Stimulated activated CD4-positive, alpha-beta T cell treated with anti-CD3 and anti-CD28 coated beads, Interleukin-15, amount 100 ng/mL, for 24 hours (primary cell): ENCODE measurements at regions not wholly inside any gene's neighbourhood (a gene's known extent, or its start where the extent isn't known, plus 50 kb on each side); places are given as distances from the start of the nearest gene placed in this dataset.
"Not testable (repeated sequence)": the region's sequence is repeated elsewhere in the genome, so short reads cannot be mapped to it uniquely, and the experiment has no call there.

Source experiments
- DNase-seq: peaks from one replicate; pipeline ENCODE4 v3.0.0-alpha.2; 2020

DNA sequence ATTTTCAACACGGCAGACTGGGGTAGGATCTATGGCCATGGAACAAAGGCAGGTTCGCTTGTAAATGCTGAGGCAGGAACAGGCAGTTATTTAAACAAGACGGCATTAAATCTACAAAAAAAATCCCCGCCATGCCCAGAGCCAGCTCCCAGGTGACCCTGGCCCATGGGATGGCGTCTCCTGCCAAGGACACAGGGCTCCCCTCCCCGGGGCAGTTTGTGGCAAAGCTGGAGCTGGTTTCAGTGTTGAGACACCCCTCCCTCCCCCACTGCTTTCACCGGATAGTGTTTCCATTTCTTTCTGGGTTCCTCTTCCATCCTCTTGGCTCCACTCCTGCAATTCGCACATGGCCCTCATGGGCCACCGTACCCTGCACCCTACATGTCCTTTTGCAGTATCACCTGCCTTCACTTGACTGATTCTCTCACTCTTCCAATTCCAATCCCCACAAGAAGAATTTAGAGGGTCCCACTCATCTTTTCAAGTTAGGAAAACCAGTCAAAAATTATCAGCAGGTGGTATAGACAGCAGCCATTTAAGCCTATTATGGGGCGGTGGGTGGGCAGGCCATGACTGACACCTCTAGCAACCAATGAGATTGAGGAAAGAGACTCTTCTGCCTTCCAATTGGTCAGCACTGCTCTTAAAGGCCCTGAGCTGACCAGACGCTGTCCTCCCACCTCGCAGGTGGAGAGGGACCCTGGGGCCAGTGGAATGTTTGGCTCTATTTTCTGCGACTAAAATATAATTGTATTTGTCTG, 52.0 kb downstream of the OLIG1 start:
- DNase-seq: no peak

- DNase-seq: no peak
Measured at GRCh38 chr21:33122507-33122906, 52.6 kb downstream of the OLIG1 start.

- DNase-seq: no peak
Measured at GRCh38 chr21:33123374-33124123, 53.6 kb downstream of the OLIG1 start.

GRCh38 chr21:33124889-33125288, 54.9 kb downstream of the OLIG1 start:
- DNase-seq: no peak

DNA sequence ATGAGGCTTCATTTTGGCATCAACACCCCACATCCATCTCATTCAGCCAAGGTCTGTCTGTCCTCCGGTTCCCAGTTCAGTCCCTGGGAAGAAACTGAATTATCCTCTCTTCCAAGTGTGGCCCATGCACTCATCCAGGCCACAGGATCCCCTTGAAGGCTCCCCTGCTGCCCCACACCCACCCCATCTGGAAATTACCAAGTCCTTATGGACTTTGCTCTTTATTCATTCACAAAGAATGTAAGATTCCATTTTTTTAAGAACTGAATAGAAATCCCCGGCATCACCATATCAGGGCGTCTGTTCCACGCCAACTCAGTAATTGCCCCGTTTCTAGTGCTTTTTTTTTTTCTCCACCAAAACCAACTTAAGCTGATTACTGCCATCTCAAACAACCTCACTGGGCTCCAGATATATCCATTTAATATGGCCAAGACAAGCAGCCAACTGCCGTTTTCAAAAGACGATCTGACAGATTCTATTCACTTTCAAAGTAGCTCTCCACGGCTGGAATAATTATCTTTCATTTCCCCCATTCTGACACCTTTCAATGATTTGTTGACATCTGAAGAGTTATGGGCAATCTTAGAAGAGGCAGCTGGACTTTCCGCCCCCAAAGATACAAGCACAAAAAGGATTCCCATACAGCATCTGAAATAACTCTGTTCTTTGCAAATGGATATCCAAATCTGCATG, 55.9 kb downstream of the OLIG1 start:
- DNase-seq: no peak

DNA sequence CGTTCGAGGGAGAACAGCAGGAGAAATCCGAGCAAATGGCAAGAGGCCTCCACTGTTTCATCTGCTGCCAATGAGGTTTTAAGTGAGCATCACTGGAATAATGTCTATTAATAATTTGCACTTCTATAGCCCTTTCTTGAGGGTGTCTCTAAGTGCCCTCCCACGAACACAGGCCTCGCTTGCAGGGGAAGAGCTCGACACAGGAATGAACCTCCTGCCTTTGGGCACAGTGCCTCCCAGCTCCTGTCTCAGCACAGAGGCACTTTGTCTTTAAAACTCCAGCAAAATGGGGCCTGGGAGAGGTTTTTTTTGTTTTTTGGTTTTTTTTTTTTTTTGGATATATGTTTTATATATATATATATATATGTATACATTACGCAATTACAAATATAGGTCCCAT, 56.6 kb downstream of the OLIG1 start:
- DNase-seq: no peak

DNA sequence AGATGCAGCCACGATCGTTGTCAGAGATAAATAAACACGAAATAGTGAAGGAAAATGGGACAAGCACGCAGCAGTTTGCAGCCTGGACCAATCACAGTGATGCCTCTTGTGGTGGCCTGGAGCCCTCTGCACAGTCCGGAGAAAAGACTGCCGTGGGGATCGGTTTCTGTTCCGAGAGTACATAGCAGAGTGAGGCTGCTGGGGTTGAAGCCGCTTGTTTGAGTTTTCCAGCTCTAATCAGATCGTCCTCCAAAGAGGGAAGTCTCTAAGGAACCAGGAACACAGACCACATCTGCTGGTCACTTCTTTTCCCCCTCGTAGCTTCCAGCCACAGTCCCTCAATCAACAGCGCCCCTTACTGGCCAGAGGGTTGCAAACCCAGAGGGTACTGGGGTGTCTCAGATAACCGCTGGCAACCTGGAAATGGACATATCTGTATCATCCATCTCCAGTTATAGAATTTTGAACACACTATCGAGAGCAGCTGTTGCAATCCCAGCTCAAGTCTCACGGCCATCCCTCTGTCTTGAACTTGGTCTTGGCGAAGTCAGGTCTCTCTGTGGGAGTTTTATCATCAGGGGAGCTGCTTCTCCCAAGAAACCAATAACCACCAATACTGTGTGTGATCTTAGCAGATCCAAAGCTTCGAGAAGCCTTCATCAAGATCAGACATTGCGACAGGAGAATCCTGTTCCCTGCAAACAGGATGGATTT, 57.4 kb downstream of the OLIG1 start:
- peak; percentile 74 for DNase-seq

DNA sequence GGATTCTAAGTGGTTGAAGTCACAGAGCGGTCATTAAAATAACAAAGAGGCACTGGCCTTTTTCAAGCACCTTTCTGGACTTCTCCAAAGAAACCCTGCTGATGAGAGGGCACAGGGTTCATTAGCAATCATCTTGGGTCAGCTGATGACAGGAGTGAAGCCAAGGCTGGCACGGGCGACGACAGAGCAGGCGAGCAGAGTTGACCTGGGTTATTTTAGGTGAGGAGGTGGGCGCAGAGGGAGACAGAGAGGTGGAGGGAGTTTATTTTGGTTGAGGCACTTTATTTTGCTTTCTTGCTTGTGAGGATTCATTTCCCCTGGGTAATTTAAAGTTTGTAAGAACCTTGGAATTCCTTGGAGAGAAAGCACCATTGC, 57.9 kb downstream of the OLIG1 start:
- no peak for DNase-seq

DNA sequence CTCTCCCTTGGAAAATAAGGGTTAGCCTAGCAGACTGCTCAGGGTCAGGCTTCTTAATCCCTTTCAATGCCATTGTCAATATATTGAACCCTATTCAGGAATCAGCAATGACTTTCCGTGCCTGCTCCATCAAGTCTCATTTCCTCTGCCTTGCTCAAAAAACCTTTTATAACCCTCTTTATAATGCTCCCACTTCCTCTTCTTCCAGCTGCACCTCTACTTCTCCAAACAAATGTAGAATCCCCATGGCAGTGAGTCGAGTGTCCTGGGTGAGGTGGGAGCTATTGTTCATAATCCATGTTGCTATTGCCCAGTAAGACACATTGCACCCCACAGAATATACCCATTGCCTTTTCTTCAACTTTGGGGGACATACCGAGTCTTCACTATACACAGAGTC, 58.6 kb downstream of the OLIG1 start:
- no peak for DNase-seq

GRCh38 chr21:33132054-33132453, 62.1 kb downstream of the OLIG1 start:
- no peak for DNase-seq

- no peak for DNase-seq
Measured at GRCh38 chr21:33133892-33134291, 64.0 kb downstream of the OLIG1 start.

DNA sequence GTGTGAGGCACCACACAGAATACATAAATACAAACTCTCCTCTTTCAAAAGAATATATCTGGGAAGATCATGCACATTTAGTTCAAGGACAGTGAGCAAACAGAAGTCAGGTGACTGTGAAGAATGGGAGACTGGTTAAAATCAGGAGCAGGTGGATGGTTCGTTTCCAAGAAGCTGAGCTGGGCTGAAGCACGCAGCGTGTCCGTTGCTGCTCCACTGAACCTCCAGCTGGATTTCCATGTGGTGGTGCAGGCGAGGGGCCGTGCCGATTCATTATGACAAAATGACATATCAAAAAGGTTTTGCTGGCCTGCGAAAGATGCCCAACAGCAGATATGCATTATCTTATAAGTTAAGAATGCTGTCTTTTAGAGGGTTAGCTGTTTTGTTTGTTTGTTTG, 66.0 kb downstream of the OLIG1 start:
- no peak for DNase-seq

DNA sequence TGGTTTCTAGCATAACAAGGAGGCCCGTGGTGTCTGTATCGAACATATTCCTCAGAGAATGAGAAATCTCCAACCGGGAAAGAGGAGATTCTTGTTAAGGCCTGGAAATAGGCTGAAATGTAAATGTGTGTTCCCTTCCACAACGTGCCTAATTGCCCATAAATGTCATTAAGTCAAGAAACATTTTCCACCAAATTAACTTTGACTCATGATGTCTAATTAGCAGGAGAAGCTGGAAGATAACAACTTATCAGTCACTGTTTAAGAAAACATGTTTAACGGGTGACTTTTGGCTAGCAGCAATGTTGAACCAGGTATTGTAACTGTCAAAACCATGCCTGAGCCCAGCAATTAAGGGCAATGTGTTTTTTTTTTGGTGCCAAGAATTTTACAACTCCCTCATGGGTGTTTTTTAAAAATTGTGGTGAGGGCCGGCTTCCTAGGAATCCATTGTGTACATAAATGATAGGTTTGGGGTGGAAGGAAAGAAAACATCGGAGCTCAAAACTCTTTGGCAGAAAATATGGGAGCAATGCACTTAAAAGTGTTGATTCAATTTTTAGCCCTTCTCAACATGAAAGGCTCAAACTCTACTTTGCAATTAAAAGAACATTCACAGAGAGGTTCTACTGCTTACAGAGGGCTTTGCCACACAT, 67.0 kb downstream of the OLIG1 start:
- DNase-seq: no peak

GRCh38 chr21:33139084-33139483, 69.1 kb downstream of the OLIG1 start:
- no peak for DNase-seq

DNA sequence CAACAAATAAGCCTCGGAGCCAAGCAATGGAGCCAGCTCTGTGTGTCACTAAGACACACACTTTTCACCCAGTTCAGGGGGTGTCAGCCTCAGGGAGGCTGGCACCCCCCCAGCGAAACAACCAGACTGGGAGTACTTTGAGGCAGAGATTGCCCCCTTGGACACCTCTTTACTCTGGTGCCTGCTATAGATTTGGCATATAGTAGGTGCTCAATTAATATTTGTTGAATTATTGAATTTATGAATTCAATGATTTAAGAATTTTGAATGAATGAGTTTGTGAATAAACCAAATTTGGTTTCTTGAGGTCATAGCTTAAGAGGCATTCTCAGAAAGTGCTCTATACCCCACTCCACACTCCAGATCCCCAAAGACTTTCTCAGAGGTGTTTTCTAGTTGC, 70.3 kb downstream of the OLIG1 start:
- no peak for DNase-seq

DNA sequence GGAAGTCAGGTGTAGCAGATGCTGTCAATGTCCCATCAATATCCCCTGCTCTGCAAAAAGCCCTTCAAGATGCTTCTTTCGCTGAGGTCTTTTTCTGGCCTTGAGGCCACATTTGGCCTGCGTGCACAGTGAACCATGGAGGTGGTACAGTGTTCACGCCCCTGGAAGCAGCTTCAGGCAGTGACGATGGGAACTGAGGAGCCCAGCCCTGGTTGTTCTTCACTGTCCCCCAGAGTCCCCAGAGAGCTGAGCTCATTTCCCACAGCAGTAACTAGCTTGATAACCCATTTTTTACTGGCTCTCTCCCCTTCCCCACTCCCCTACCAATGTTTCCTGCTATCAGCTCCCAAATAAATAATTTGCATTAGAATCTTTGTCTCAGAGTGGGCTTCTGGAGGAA, 76.5 kb downstream of the OLIG1 start:
- DNase-seq: no peak

GRCh38 chr21:33149181-33149580, 79.2 kb downstream of the OLIG1 start:
- DNase-seq: no peak

GRCh38 chr21:33150968-33151367, 78.8 kb upstream of the IFNAR2 start:
- not testable (repeated sequence) for DNase-seq

GRCh38 chr21:33151941-33152731, 77.6 kb upstream of the IFNAR2 start:
- DNase-seq: no peak

DNA sequence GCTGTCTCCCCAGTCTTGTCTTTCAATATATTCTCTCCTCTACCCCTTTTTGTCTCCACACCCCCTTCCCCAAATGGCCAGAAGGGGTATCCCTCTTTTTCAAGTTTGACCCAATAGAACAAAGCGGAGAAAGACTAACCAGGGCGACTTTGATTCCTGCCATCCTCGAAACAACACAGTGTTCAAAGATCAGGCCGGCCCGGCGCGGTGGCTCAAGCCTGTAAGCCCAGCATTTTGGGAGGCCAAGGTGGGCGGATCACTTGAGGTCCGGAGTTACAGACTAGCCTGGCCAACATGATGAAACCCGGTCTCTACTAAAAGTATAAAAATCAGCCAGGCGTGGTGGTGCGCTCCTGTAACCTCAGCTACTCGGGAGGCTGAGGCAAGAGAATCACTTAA, 77.0 kb upstream of the IFNAR2 start:
- DNase-seq: no peak

DNA sequence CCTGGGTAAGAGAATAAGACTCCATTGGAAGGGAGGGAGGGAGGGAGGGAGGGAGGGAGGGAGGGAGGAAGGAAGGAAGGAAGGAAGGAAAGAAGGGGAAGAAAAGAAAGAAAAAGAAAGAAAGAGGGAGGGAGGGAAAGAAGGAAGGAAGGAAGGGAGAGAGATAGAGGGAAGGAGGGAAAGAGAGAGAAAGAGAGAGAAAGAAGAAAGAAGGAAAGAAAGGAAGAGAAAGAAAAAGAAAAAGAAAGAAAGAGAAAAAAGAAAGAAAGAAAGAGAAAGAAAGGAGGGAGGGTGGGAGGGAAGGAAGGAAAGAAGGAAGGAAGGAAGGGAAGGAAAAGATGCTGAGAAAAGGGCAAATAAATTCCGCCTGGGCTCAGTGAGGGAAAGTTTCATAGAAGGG, 74.7 kb upstream of the IFNAR2 start:
- DNase-seq: no peak

DNA sequence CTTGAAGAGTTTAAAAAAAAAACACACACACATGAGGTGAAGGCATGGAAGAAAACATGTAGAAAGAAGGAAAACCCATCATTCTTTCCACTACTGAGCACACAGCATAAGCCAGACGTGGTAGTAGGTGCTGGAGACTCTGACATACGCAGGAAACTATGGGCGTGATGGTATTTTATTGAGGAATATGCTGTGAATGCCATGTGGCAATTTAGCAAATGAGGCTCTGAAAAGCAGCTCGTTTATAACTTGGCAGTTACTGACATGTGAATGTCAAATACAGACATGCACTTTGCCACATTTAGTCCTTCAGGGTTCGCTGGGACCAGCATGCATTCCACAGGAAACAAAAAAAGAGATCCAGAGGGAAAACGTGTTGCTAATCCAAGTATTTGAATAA, 74.3 kb upstream of the IFNAR2 start:
- no peak for DNase-seq
